T-helper 2 cell (primary cell): ENCODE measurements at regions not wholly inside any gene's neighbourhood (a gene's known extent, or its start where the extent isn't known, plus 50 kb on each side); places are given as distances from the start of the nearest gene placed in this dataset.
"Not testable (repeated sequence)": the region's sequence is repeated elsewhere in the genome, so short reads cannot be mapped to it uniquely, and the experiment has no call there.

Source experiments
- DNase-seq, 5 experiments: peaks; one replicate each; pipeline versions ENCODE4 v3.0.0 to v3.0.0-alpha.2; 2012 to 2022

DNA sequence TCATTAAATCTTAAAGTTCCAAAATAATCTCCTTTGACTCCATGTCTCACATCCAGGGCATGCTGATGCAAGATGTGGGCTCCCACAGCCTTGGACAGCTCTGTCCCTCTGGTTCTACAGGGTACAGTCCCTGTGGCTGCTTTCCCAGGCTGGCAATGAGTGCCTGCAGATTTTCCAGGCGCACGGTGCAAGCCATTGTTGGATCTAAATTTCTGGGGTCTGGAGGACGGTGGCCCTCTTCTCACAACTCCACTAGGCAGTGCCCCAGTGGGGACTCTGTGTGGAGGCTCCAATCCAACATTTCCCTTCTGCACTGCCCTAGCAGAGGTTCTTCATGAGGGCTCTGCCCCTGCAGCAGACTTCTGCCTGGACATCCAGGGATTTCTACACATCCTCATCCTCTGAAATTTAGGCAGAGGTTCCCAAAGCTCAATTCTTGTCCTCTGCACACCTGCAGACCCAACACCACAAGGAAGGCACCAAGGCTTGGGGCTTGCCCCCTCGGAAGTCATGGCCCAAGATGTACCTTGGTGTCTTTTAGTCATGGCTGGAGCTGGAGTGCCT, 100.3 kb upstream of the ZC3H15 start:
- DNase-seq: not testable (repeated sequence)

GRCh38 chr2:186399082-186399644, 86.9 kb upstream of the ZC3H15 start:
- DNase-seq: no peak

DNA sequence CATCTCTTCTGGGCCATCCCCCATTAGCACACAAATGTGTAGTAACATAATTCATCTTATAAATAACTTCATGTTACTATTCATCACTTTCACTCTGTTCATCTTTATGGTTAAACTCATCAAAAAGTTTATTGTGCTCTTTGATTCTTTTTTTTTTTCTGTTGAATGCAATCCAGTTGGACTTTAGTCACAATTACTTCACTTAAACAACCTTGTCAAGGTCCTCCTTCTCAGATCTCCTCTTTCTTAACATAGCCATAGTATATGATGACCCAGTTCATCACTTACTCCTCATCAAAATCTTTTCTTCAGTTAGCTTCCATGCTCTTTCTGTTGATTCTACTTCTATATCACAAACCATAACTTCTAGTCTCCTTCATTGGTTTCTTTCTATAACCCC, 80.2 kb upstream of the ZC3H15 start:
- no peak for DNase-seq

GRCh38 chr2:186407611-186408010, 78.4 kb upstream of the ZC3H15 start:
- DNase-seq: no peak

DNA sequence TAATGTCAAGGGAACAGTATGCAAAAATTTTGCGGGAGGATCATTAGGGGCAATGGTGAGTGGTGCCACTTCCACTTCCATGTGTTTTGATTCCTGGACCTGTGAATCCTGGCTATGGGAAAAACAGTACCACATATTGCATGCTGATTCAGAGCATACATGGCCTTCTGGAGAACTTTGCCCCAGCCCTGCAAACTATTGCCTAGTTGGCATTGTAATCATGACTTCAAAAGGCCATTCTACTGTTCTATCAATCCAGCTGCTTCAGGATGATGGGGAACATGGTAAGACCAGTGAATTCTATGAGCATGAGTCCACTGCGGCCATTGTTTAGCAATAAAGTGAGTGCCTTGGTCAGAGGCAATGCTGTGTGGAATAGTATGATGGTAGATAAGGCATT, 75.3 kb upstream of the ZC3H15 start:
- no peak for DNase-seq

- no peak for DNase-seq
These were observed 63.8 kb upstream of the ZC3H15 start for GRCh38 chr2:186422226-186422625.

DNA sequence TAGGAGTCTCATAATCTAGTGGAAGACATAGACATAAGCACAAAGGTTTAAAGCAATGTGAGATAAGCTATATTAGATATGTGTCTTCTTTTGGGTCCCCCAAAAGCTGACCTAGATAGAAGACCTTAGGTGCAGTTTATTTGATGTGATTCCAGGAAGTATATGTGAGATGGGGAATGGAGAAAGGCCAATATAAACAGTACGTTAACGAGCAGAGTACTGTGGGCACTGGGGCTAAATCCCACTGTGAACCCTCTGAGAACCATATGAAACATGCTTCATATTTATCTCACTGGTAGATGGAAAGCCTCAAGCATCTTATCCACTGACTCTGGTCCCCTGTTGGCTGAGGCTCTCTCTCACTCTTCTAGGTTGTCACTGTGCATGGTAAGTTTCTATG, 62.6 kb upstream of the ZC3H15 start:
- no peak for DNase-seq

- no peak for DNase-seq
These were observed 61.8 kb upstream of the ZC3H15 start for GRCh38 chr2:186424265-186424664.

- DNase-seq: no peak
These were observed 60.5 kb upstream of the ZC3H15 start for GRCh38 chr2:186425576-186425975.

GRCh38 chr2:186426153-186427016, 59.7 kb upstream of the ZC3H15 start:
- DNase-seq: peak in 1 of 5 experiments; percentile 53

DNA sequence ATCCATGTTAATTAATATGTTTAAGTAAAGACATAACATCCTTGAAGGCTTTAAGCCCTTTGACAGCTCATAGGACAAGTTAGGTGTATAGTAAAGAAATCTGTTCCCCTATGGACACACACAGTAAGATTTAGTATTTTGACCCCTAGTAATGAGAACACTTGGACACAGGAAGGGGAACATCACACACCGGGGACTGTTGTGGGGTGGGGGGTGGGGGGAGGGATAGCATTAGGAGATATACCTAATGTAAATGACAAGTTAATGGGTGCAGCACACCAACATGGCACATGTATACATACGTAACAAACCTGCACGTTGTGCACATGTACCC, 59.1 kb upstream of the ZC3H15 start:
- DNase-seq: not testable (repeated sequence)

DNA sequence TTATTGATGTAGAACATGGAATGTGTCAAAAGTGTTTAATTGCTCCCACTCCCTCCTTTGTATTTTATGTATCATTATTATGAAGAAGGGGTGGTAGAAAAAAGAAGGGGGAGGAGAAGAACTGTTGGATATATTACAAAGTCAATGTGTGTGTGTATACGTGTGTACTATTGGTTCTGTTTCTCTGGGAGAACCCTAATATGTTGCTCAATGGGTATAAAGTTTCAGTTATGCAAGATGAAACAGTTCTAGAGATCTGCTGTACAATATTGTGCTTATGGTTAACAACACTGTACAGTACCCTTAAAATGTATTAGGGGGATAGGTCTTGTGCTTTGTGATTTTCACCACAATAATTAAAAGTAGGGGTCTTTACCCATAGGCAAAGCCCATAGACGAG, 58.1 kb upstream of the ZC3H15 start:
- DNase-seq: no peak

GRCh38 chr2:186429104-186429503, 57.0 kb upstream of the ZC3H15 start:
- DNase-seq: no peak

DNA sequence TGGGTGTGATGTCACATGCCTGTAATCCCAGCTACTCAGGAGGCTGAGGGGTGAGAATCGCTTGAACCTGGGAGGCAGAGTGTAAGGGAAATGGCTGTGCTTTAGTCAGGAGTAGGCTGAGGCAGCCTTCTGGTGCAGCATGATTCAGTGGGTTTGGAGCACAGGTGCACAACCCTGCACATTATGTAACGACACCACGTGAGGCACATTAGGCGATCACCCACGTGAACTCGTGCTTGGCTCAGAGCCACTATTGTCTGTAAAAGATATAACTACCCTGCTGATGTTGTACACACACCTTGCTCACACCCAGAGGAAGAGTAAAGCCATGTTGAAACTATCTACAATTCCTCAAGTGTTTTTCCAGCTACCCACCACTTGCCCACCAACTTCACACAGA, 54.8 kb upstream of the ZC3H15 start:
- no peak for DNase-seq

- DNase-seq: no peak
These were observed 53.0 kb upstream of the ZC3H15 start for GRCh38 chr2:186433040-186433439.

DNA sequence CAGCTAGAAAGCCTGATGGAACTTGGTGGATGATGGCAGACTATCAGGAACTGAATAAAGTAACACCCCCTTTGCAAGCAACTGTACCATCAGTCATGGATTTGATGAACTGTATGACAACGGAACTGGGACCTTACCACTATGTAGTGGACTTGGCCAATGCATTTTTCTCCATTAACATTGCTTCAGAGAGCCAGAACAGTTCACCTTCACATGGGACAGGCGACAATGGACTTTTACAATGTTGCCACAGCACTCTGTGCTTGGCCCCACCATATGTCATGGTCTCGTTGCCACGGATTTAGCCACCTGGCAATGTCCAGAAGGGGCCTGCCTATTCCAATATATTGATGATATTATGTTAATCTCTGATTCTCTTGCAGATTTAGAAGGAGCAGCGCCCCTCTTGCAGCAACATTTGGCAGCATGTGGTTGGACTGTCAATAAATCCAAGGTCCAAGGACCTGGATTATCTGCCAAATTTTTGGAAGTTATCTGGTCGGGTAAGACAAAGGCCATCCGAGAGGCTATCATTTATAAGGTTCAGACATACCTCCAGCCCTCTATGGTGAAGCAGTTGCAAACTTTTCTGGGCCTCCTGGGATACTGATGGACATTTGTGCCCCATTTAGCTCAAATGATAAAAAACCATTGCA, 52.2 kb upstream of the ZC3H15 start:
- no peak for DNase-seq
